HEK293T (cell line): ENCODE measurements at regions not wholly inside any gene's neighbourhood (a gene's known extent, or its start where the extent isn't known, plus 50 kb on each side); places are given as distances from the start of the nearest gene placed in this dataset.

Source experiments
- SUZ12 ChIP-seq: fragments of 450-650 bp; IDR thresholded peaks from 2 replicates; pipeline ENCODE4 v1.6.1; 2016; ENCODE audit warnings: mild to moderate bottlenecking
- TARDBP ChIP-seq: fragments of 450-650 bp; IDR thresholded peaks from 2 replicates; pipeline ENCODE4 v1.6.1; 2016

DNA sequence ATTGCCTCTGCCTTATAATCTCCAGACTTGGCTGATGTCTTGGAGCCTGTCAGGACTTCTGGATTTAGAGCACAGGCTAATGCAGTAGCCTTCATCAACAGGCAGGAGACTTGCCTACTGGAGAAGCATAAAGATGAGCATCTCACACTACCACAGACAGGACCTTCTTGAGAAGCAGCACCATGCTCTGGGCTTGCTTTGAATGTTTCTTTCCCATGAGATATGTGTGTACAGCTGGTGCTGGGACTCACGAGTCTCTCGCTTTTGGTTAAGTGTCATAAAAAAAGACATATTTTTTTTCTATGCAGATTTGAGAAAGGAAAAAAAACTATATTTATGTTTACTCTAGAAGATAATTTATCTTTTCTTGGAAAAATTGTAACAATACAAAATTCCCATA is 671.3 kb downstream of the MRPL39 start:
- TF ChIP-seq SUZ12 = no peak
- no peak for TF ChIP-seq TARDBP
